ENCODE measurements at regions not wholly inside any gene's neighbourhood (a gene's known extent, or its start where the extent isn't known, plus 50 kb on each side); places are given as distances from the start of the nearest gene placed in this dataset.

GRCh38 chr2:39851651-39852110 is 72.6 kb upstream of the THUMPD2 start:
- Histone ChIP-seq H3K4me1 (ENCODE audit: insufficient read depth) (peaks cover 12% of the 10 kb centered on the region), H3K4me3 (no peak overlapping the region), H3K4me2 (0 out of 2 replicates have a peak overlapping the region, but pooled peaks have one; percentile 25), H2AFZ (peak overlapping the region; percentile 72), H3K27me3 (ENCODE audit: insufficient read depth) (no peaks in the 10 kb centered on the region), H3K27ac (ENCODE audit: low read depth) (no peak overlapping the region), H3K79me2 (replicated peaks; ENCODE audit: insufficient read depth) (no peaks in the 10 kb centered on the region), H3F3A (replicated peaks; ENCODE audit: low read depth) (no peaks in the 10 kb centered on the region), H3K36me3 (ENCODE audit: insufficient read depth) (no peaks in the 10 kb centered on the region), H4K20me1 (replicated peaks; ENCODE audit: insufficient read depth) (no peaks in the 10 kb centered on the region), H3K9me2 (ENCODE audit: insufficient read depth) (no peaks in the 10 kb centered on the region)
- Mint-ChIP-seq H3K36me3 (ENCODE audit: low read depth) (no peaks in the 10 kb centered on the region), H3K4me3 (no peak overlapping the region), H3K4me1 (peaks cover 21% of the 10 kb centered on the region; the same call in 2 of the 3 replicates), H3K27me3 (ENCODE audit: insufficient read depth, low read depth, poor library complexity) (peaks cover 2% of the 10 kb centered on the region), H3K27ac (no peak overlapping the region), H3K9me3 (no peaks in the 10 kb centered on the region)
- TF ChIP-seq POLR2AphosphoS5 (IDR thresholded peaks at IDR 0.05; ENCODE audit: low read depth) (no peak), CTCF (conservative IDR thresholded peaks at IDR 0.05; ENCODE audit: low read depth in 2 of 2) (peak; percentile 25 to 27; a peak in 2 of 4 replicates)
- peak; percentile 86 for ATAC-seq
- peak; percentile 57 for DNase-seq (ENCODE audit: low spot score)

GRCh38 chr2:39851251-39851650 is 72.2 kb upstream of the THUMPD2 start:
- Mint-ChIP-seq H3K9me3 (no peaks in the 10 kb centered on the region), H3K27ac (no peak overlapping the region), H3K4me1 (peaks cover 21% of the 10 kb centered on the region; the same call in 2 of the 3 replicates), H3K4me3 (no peak overlapping the region), H3K27me3 (ENCODE audit: insufficient read depth, low read depth, poor library complexity) (peaks cover 2% of the 10 kb centered on the region), H3K36me3 (ENCODE audit: low read depth) (no peaks in the 10 kb centered on the region)
- Histone ChIP-seq H3K4me3 (no peak overlapping the region), H3K27me3 (ENCODE audit: insufficient read depth) (no peaks in the 10 kb centered on the region), H3K79me2 (replicated peaks; ENCODE audit: insufficient read depth) (no peaks in the 10 kb centered on the region), H2AFZ (peak overlapping the region; percentile 72), H4K20me1 (replicated peaks; ENCODE audit: insufficient read depth) (no peaks in the 10 kb centered on the region), H3K4me2 (0 out of 2 replicates have a peak overlapping the region, but pooled peaks have one; percentile 25), H3K36me3 (ENCODE audit: insufficient read depth) (no peaks in the 10 kb centered on the region), H3K9me2 (ENCODE audit: insufficient read depth) (no peaks in the 10 kb centered on the region), H3K27ac (ENCODE audit: low read depth) (no peak overlapping the region), H3F3A (replicated peaks; ENCODE audit: low read depth) (no peaks in the 10 kb centered on the region), H3K4me1 (ENCODE audit: insufficient read depth) (peaks cover 12% of the 10 kb centered on the region)
- no peak for TF ChIP-seq JUNB (IDR thresholded peaks at IDR 0.05; ENCODE audit: unreplicated experiment)
- TF ChIP-seq ETS1 (IDR thresholded peaks at IDR 0.05), result no peak
- no peak for TF ChIP-seq ZNF462 (CRISPR knock-in tag; IDR thresholded peaks at IDR 0.05)
- TF ChIP-seq NANOG (IDR thresholded peaks at IDR 0.05; ENCODE audit: borderline replicate concordance), result no peak
- ATAC-seq, result no peak
- DNase-seq (ENCODE audit: low spot score), result no peak

Data from GM23338 (cell line).